HepG2 (cell line): ENCODE measurements at regions not wholly inside any gene's neighbourhood (a gene's known extent, or its start where the extent isn't known, plus 50 kb on each side); places are given as distances from the start of the nearest gene placed in this dataset.

Experiments used
- ATAC-seq: fragments of 200-7000 bp; cut with Tn5 transposase; 3 replicates; pipeline ENCODE4 v1.9.1; 2020; ENCODE audit warnings: mild to moderate bottlenecking, moderate library complexity
- BruUV-seq: library from RNA; stranded (reverse); fragments of 400-500 nt; replicated peaks from 2 replicates; lab custom pipeline; 2021; lab: Mats Ljungman, UMichigan
- CTCF ChIA-PET: fragments of 300-600 bp; formaldehyde crosslinking; extraction: SDS; loops from one replicate; lab custom pipeline; 2021; ENCODE audit warnings: low total read pairs, inconsistent platforms, low intra/inter-chr PET ratio; lab: Yijun Ruan, JAX
- POLR2A ChIA-PET: fragments of 350-600 bp; sonication (Branson Sonifier 250); formaldehyde crosslinking; loops from one replicate; lab custom pipeline; 2020; ENCODE audit warnings: antibody characterized with exemption, inconsistent platforms; lab: Yijun Ruan, JAX
- DNase-seq: peaks from one replicate; pipeline ENCODE4 v3.0.0-alpha.2; 2015; ENCODE audit warnings: low spot score
- FAIRE-seq: peaks from 3 replicates; lab custom pipeline; 2011; peaks lifted over from hg19 to GRCh38; lab: Jason Lieb, UNC
- H2AFZ ChIP-seq: one replicate; pipeline ENCODE4 v1.6.1; 2011; ENCODE audit warnings: low read length, inconsistent platforms
- H3K27ac ChIP-seq: fragments of 300-600 bp; 3 replicates; pipeline ENCODE4 v1.8.0; 2011; ENCODE audit warnings: mixed run types, mild to moderate bottlenecking, mixed read lengths, low read length, inconsistent platforms; ENCODE audit not compliant: insufficient read depth; ENCODE audit errors: extremely low read length
- H3K27me3 ChIP-seq, 2 experiments: fragments of 200-600 bp in 1 of 2; 2 replicates in 1 of 2; 3 replicates in 1 of 2; pipeline versions ENCODE4 v1.6.0 to v1.8.0; 2011; ENCODE audit warnings: low read length in 2 of 2, mild to moderate bottlenecking in 2 of 2, moderate library complexity in 2 of 2, inconsistent platforms in 1 of 2; ENCODE audit not compliant: insufficient read depth in 2 of 2, control insufficient read depth in 1 of 2
- H3K36me3 ChIP-seq, 2 experiments: fragments of 200-600 bp in 1 of 2; replicated peaks in 1 of 2; 2 replicates in 1 of 2; 3 replicates in 1 of 2; pipeline versions ENCODE4 v1.5.1 to v1.8.0; 2011; ENCODE audit warnings: low read length in 2 of 2, inconsistent platforms in 1 of 2; ENCODE audit not compliant: insufficient read depth in 2 of 2, control insufficient read depth in 1 of 2
- H3K4me1 ChIP-seq: 2 replicates; pipeline ENCODE4 v1.5.1; 2012; ENCODE audit warnings: low read length, inconsistent platforms; ENCODE audit not compliant: insufficient read depth
- H3K4me2 ChIP-seq: 2 replicates; pipeline ENCODE4 v1.6.0; 2011; ENCODE audit warnings: low read depth, low read length, inconsistent platforms
- H3K4me3 ChIP-seq, 3 experiments: fragments of 200-600 bp in 1 of 3; sonication (generic), shearing (Covaris generic) in 1 of 3; replicated peaks in 1 of 3; 2 replicates each; pipeline ENCODE4 v1.5.1; 2011 to 2016; ENCODE audit warnings: low read length in 3 of 3, inconsistent platforms in 2 of 3, low read depth in 2 of 3, mild to moderate bottlenecking in 2 of 3, control low read depth in 1 of 3, mixed read lengths in 1 of 3; ENCODE audit not compliant: insufficient read depth in 1 of 3
- H3K79me2 ChIP-seq: one replicate; pipeline ENCODE4 v1.6.1; 2011; ENCODE audit warnings: low read length, inconsistent platforms; ENCODE audit not compliant: insufficient read depth
- H3K9ac ChIP-seq: 2 replicates; pipeline ENCODE4 v1.6.0; 2011; ENCODE audit warnings: mild to moderate bottlenecking, low read depth, low read length, inconsistent platforms; ENCODE audit not compliant: insufficient read depth
- H3K9me3 ChIP-seq: 2 replicates; pipeline ENCODE4 v1.5.1; 2012; ENCODE audit warnings: mild to moderate bottlenecking, low read length
- H4K20me1 ChIP-seq: 2 replicates; pipeline ENCODE4 v1.6.0; 2011; ENCODE audit warnings: inconsistent platforms, mild to moderate bottlenecking, low read length, moderate library complexity; ENCODE audit not compliant: insufficient read depth
- CENPT ChIP-seq: sonication (generic); formaldehyde crosslinking; IDR thresholded peaks from 2 replicates; pipeline ENCODE4 v1.8.0; 2022; ENCODE audit warnings: low read depth, mild to moderate bottlenecking, moderate library complexity, missing genetic modification reagents
- CREM ChIP-seq, 2 experiments: sonication (generic) in 1 of 2; formaldehyde crosslinking in 1 of 2; IDR thresholded peaks; 2 replicates each; pipeline versions ENCODE4 v1.4.0 to v1.6.1; 2016 to 2020; ENCODE audit warnings: antibody characterized with exemption in 1 of 2, mild to moderate bottlenecking in 1 of 2, missing genetic modification reagents in 1 of 2
- EHMT2 ChIP-seq: fragments of 200-600 bp; sonication (generic); IDR thresholded peaks from 2 replicates; pipeline ENCODE4 v1.7.0; 2017; ENCODE audit warnings: antibody characterized with exemption, low read depth, low read length, borderline replicate concordance
- ETS1 ChIP-seq: sonication (generic); formaldehyde crosslinking; IDR thresholded peaks from 2 replicates; pipeline ENCODE4 v1.4.0; 2020; ENCODE audit warnings: missing genetic modification reagents
- MLX ChIP-seq: IDR thresholded peaks from 2 replicates; pipeline ENCODE4 v1.6.1; 2016
- NKX3-1 ChIP-seq: sonication (generic); formaldehyde crosslinking; IDR thresholded peaks from 2 replicates; pipeline ENCODE4 v1.5.0; 2020; ENCODE audit warnings: missing genetic modification reagents
- SMARCE1 ChIP-seq: fragments of 450-650 bp; IDR thresholded peaks from 2 replicates; pipeline ENCODE4 v1.6.1; 2017; ENCODE audit warnings: borderline replicate concordance
- ZNF318 ChIP-seq: sonication (generic); formaldehyde crosslinking; IDR thresholded peaks from 2 replicates; pipeline ENCODE4 v1.4.0; 2020; ENCODE audit warnings: mild to moderate bottlenecking, missing genetic modification reagents
- ZNF607 ChIP-seq: sonication (generic); formaldehyde crosslinking; IDR thresholded peaks from 2 replicates; pipeline ENCODE4 v1.5.1; 2020; ENCODE audit warnings: missing genetic modification reagents, mild to moderate bottlenecking, borderline replicate concordance
- WGBS: methylation state at CpG from one replicate; pipeline ENCODE4 v1.1.6; 2017; ENCODE audit warnings: low lambda C conversion rate; 5-methylcytosine and 5-hydroxymethylcytosine counted together
- in situ Hi-C: cut with HindIII; loops from 2 replicates; pipeline ENCODE4 v1.10.0; 2017; ENCODE audit warnings: low pct_unique_long_range_greater_than_20kb; ENCODE audit not compliant: extremely low pct_ligation_motif_present
- intact Hi-C: fragments of 100-400 bp; cut with micrococcal nuclease; formaldehyde crosslinking; loops from one replicate; pipeline ENCODE4 v1.10.0; 2022; ENCODE audit not compliant: unreplicated experiment

GRCh38 chr2:207265869-207266268 is 100.1 kb upstream of the KLF7 start:
- Histone ChIP-seq H4K20me1 (no peaks in the 10 kb centered on the region), H3K4me1 (no peaks in the 10 kb centered on the region), H3K79me2 (no peaks in the 10 kb centered on the region), H2AFZ (no peak overlapping the region), H3K27ac (no peak overlapping the region), H3K27me3 (no peaks in the 10 kb centered on the region), H3K9me3 (no peaks in the 10 kb centered on the region), H3K9ac (no peak overlapping the region), H3K4me3 (no peak overlapping the region), H3K36me3 (no peaks in the 10 kb centered on the region), H3K4me2 (no peak overlapping the region)
- BruUV-seq = no TSS peak
- FAIRE-seq (no peak), DNase-seq (no peak), ATAC-seq (no peak)
- in situ Hi-C loops (no loop called here), intact Hi-C loops (no loop called here)
- CTCF ChIA-PET = no interaction called here
- WGBS = 52% methylated on average over 6 of the region's 6 CpGs
- POLR2A ChIA-PET = no interaction called here
- TF ChIP-seq ZNF607 (CRISPR knock-in tag) = no peak
- no peak for TF ChIP-seq MLX (CRISPR knock-in tag)

- CTCF ChIA-PET = no interaction called here
- TF ChIP-seq ZNF318 (CRISPR knock-in tag) (no peak), NKX3-1 (no peak), CREM (IDR thresholded peaks at IDR 0.05) (no peak), CREM (CRISPR knock-in tag; IDR thresholded peaks at IDR 0.05) (no peak), SMARCE1 (no peak), ETS1 (CRISPR knock-in tag) (no peak), CENPT (CRISPR knock-in tag) (no peak), EHMT2 (no peak)
Observed at GRCh38 chr2:207266648-207267047, 100.9 kb upstream of the KLF7 start.

More at GRCh38 chr2:207266648-207267047, 100.9 kb upstream of the KLF7 start:
- FAIRE-seq (no peak), ATAC-seq (no peak), DNase-seq (no peak)
- Histone ChIP-seq H3K4me1 (no peaks in the 10 kb centered on the region), H3K27me3 (no peaks in the 10 kb centered on the region), H3K4me2 (no peak overlapping the region), H3K9me3 (no peaks in the 10 kb centered on the region), H2AFZ (no peak overlapping the region), H4K20me1 (no peaks in the 10 kb centered on the region), H3K27ac (no peak overlapping the region), H3K36me3 (no peaks in the 10 kb centered on the region), H3K9ac (no peak overlapping the region), H3K4me3 (no peak overlapping the region), H3K79me2 (no peaks in the 10 kb centered on the region)
- POLR2A ChIA-PET = no interaction called here
- no TSS peak for BruUV-seq
- in situ Hi-C loops = no loop called here
- 60% methylated on average over 7 of the region's 7 CpGs for WGBS
- intact Hi-C loops = no loop called here
